Esophagus muscularis mucosa (tissue), 2 donors: ENCODE measurements at regions not wholly inside any gene's neighbourhood (a gene's known extent, or its start where the extent isn't known, plus 50 kb on each side); places are given as distances from the start of the nearest gene placed in this dataset.

ENCODE experiments used
- POLR2A ChIP-seq: fragments of 450-650 bp; IDR thresholded peaks from one replicate; pipeline ENCODE4 v1.6.1; 2017; ENCODE audit warnings: antibody characterized with exemption, moderate library complexity, mild to moderate bottlenecking, low read depth
- POLR2AphosphoS5 ChIP-seq, 2 donors: sonication (generic); formaldehyde crosslinking; IDR thresholded peaks; one replicate each; pipeline ENCODE4 v1.6.1; 2017; ENCODE audit warnings: antibody characterized with exemption in 2 of 2

DNA sequence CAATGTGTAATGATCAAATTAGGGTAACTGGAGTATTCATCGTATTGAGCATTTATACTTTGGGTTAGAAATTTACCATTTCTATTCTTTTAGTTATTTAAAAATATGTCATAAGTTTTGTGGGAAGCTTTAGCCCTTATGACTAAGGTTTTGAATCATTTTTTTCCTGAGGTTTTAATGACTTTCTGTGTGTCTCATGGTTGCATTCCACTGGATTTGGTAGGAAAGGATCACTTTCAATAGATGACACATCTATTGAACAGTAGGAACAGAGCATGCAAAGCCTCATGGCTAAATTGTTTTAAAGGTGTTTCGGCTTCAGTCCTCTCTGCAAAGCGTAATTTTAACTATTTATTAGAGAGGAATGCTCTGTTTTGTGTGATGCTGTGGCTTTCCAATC is 512.4 kb upstream of the CHD1 start:
- TF ChIP-seq POLR2AphosphoS5 (IDR thresholded peaks at IDR 0.05) (no peak), POLR2A (no peak)
